ENCODE measurements at regions not wholly inside any gene's neighbourhood (a gene's known extent, or its start where the extent isn't known, plus 50 kb on each side); places are given as distances from the start of the nearest gene placed in this dataset.

DNA sequence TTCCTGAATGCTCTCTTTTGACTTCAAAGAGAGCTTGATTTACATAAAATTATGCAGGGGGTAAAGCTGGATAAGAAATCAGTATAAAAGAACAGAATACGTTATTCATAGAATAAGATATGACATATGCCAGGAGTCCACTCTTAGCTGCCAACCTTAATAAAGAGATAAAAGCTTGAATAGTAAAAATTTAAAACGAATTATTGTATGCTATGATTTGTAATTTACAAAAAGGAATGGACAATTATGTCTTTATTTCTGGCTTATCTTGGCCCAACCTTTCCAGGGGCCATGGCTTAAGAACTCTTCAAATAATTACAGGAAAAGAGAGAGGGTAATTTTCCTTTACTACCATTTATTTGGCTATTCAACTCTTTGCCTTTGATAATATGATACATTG lies 192.2 kb upstream of the ITM2A start:
- TF ChIP-seq, protein P1, sequence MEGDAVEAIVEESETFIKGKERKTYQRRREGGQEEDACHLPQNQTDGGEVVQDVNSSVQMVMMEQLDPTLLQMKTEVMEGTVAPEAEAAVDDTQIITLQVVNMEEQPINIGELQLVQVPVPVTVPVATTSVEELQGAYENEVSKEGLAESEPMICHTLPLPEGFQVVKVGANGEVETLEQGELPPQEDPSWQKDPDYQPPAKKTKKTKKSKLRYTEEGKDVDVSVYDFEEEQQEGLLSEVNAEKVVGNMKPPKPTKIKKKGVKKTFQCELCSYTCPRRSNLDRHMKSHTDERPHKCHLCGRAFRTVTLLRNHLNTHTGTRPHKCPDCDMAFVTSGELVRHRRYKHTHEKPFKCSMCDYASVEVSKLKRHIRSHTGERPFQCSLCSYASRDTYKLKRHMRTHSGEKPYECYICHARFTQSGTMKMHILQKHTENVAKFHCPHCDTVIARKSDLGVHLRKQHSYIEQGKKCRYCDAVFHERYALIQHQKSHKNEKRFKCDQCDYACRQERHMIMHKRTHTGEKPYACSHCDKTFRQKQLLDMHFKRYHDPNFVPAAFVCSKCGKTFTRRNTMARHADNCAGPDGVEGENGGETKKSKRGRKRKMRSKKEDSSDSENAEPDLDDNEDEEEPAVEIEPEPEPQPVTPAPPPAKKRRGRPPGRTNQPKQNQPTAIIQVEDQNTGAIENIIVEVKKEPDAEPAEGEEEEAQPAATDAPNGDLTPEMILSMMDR (IDR thresholded peaks at IDR 0.05; ENCODE audit: poor library complexity): no peak
- TF ChIP-seq EZH2phosphoT487 (IDR thresholded peaks at IDR 0.05; ENCODE audit: low read depth, severe bottlenecking, unreplicated experiment): no peak
- no peak for TF ChIP-seq EZH2 (IDR thresholded peaks at IDR 0.05; ENCODE audit: borderline replicate concordance)

Measured in hepatocyte (in vitro differentiated cells).